ENCODE measurements at regions not wholly inside any gene's neighbourhood (a gene's known extent, or its start where the extent isn't known, plus 50 kb on each side); places are given as distances from the start of the nearest gene placed in this dataset.

DNA sequence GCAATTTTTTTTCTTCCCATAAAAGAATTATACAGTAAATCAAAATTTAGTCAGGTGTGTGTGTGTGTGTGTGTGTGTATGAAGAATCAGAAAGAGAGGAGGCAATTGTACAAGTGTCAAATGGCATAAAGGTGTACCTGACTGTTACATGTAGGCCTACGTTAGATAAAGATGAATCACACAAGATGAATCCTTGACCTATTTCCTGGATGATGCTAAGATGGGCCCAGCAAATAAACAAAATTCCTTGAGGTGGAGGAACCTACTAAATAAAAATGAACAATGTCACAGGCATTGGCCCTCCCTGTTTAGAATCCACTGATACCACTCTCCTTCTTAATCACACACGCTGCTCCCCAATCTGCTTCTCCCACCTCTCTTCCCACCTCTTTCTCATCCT is 79.7 kb upstream of the LRATD1 start:
- no peak for DNase-seq

DNA sequence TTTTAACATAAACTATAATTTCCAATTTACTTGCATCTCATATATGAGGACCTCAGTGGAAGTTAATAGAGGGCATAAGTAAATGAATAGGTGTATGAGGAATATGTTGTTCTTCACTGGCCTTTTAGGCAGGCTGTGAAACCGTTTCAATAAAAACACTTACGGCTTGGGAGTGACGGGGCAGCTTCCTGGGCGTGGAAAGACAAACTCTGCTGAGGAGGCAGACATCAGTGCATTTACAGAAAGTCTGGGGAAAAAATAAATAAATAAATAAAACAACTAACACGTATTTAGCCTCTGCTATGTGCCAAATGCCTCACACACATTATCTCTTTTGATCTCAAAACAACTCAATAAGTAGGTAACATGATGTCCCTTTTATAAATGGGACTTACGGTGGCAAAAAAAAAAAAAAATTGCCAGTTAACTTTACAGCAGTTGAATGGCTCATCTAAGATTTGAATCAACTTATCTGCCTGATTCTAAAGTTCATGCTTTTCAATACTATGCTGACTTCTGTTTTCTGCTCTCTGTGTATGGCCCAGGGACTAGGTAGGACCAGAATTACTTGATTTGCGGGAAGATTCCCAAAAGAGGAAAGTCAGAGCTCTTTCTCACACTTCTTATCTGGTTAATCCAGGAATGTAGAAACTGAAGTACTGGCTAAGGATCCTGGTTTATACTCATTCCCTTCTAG is 77.5 kb upstream of the LRATD1 start:
- no peak for DNase-seq

DNA sequence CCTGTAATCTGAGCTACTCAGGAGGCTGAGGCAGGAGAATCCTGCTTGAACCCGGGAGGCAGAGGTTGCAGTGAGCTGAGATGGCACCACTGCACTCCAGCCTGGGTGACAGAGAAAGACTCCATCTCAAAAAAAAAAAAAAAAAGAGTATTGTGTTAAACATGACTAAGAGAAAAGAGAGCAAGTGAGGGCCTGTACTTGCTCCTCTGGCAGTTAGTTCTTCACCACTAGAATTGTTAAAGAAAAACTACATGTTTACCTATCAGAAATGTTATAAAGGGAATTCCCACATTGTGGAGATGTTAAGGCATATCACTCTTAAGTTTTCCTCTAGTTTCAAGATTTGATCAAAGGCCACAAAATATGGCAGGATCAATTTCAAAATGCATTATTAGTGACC is 75.4 kb upstream of the LRATD1 start:
- DNase-seq, result no peak

DNA sequence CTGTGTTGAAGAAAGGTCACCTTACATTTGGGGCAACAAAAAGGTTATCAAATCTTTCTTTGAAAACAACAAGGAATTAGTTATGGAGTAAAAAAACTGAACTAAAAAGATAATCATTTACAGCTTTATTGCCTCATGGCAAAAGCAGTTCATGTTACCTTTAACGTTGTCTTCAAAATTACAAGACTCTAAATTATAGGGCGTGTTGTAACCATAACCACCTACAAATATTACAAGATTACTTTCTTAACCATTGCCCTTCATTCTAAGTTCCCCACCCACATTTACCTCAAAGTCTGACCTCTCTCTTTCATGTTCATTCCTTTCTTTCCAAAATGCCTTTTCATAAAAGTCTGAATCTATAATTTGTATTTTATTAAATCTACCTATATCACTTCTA is 74.6 kb upstream of the LRATD1 start:
- no peak for DNase-seq

DNA sequence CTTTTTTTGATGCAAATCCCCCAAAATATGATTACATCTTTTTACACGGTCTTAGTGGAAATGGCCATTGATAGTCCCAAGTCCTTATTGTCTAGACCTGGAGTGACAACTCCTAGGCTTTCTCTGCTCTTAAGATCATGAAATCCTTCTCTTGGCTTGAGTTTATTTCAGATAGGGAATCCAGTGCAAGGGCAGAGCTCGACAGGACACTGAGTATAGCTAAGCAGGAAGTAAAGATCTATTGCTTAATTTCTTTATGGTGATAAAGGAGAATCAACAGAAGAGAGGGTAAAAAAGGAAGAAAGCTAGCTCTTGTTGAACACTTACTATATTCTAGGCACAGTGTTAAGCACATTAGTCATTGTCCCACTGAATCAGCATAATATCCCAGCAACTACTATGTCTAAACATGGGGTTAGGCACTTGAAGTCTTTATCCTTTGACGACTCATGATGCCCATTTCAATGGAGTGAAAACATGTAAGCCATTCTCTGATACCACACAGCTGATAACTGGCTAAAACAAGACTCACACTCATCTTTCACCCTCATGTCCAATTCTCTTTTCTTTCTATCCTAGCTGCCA is 74.1 kb upstream of the LRATD1 start:
- no peak for DNase-seq

DNA sequence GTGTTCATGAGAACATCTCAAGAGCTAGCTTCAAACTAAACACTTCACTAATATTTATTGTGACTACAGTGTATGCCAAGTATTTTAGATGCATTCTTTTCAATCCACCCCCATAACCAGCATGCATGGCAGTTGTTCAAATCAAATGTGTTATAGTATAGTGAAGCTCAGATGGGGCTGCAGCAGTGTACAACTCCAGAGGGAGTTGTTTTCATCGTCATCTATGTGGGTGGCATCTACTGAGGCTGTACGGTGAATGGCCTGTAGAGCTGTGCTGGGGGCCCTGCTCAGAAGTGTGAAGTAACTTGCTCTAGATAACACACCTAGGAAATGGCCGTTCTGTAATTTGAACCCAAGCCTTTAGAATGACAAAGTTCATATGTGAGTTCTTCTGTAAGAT is 71.8 kb upstream of the LRATD1 start:
- no peak for DNase-seq

DNA sequence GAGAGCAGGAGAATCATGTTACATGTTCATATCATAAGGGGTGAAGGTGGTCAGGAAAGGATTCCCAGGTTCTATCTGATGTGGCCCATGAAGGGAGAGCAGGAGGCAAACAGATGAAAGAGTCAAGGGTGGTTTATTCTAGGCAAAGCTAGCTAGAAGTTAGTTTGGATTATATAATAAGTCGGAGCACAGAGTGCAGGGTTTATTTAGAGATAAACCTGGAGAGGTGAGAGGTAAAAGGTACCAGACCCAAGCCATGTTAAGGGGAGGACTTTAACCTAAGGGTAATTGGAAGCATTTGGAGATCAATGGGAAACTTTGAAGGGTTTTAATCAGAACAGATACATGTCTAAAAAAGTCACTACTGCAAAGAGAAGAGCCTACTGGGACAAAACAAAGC is 69.2 kb upstream of the LRATD1 start:
- no peak for DNase-seq

DNA sequence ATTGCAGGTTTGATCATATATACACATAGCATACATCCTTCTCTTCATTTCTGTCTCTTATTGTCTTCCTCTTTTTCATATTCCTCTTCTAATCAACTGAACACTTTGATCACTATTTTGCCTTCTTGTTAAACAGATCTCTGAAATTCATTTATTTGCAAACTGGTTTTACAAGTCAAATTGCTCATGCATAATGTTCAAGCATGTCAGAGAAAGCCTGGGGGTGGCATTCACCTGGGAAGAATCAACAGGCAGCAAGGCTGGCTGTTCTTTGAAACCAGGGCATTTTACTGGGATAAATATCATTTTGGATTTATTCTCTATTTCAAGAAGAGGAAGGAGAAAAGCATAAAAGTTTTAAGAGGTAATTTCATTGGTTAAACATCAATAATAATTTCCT is 66.9 kb upstream of the LRATD1 start:
- no peak for DNase-seq

DNA sequence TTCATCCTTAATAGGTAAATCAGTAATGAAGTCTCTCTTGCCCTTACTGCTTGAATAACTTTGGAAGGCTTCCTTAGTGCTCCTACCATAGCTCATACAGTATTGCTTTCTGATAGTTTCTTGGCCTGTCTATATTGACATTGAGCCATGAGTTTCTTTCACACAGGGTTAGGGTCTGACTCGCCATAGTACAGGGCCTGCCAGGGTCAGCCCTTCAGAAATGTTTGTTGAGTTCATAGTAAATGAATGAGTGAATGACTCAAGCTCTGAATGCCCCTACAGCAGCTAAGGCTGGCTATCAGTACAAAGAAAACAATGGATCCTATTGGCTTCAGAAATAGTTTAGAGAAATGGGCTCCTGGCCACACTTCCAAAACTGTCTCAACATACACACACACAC is 65.0 kb upstream of the LRATD1 start:
- no peak for DNase-seq

DNA sequence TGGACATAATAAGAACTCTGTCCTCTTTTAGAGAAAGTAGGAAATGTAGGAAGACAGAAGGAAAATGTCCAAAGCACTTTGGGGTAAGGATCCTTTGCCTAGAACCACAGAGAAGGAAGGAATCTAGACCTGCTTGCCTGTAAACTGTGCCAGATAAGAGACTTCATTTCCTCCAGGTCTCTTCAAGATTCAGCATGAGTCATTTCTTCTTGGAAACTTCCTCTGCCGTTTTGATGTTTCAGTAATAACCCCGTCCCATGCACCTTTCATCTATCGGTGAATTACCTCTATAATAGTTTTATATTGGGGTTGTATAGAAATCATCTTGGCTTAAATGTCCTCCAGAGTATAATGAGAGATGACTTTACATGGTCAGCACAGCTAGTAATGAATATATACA is 63.2 kb upstream of the LRATD1 start:
- DNase-seq, result no peak

DNA sequence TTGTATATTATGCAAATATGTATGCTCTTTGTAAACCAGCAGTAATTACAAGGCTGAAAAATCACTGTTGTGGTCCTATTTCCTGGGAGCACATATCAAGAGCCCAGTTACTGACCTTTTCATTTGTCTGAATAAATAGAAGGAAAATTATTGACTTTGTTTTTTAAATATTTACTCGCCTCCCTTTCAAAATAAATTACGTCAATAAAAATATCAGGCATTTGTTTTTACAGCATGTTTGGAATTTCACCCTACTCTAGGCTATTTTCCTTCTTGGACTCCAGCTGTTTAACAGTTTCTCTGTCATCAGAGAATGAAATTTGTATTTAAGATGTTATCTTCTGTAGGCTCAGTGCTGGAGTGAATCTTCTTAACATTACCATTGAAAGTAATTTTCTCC is 59.9 kb upstream of the LRATD1 start:
- DNase-seq, result no peak

DNA sequence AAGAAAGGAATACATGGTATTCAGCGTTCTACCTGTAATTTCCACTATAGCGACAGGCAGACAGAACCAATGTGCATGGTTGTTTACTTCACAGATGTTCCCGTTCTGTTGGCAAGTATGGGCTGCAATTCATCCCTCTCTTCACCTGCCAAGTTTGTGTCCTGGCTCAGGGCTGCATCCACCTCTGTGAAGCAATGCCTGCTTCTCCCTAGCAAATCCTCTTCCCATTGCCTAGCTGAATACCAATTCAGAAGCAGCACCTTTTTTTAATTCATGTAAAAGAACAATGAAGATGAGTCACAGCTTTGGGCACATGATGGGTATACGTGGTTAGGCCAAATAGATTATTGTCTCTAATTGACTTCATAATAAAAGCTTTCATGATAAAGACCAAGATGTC is 54.7 kb upstream of the LRATD1 start:
- DNase-seq, result no peak
